Neural crest cell (in vitro differentiated cells): ENCODE measurements at regions not wholly inside any gene's neighbourhood (a gene's known extent, or its start where the extent isn't known, plus 50 kb on each side); places are given as distances from the start of the nearest gene placed in this dataset.

Experiments used
- DNase-seq: peaks from one replicate; pipeline ENCODE4 v3.0.0; 2021; ENCODE audit warnings: low read depth, mixed read lengths, low spot score
- H3K27ac Mint-ChIP-seq: one replicate; pipeline ENCODE4 v1.8.0; 2021; ENCODE audit warnings: mild to moderate bottlenecking, mixed read lengths; ENCODE audit not compliant: unreplicated experiment
- H3K27me3 Mint-ChIP-seq: 2 replicates; pipeline ENCODE4 v1.8.0; 2021; ENCODE audit warnings: low read depth, mild to moderate bottlenecking, mixed read lengths
- H3K36me3 Mint-ChIP-seq: 2 replicates; pipeline ENCODE4 v1.8.0; 2021; ENCODE audit warnings: low read depth, mild to moderate bottlenecking, mixed read lengths
- H3K4me1 Mint-ChIP-seq: 2 replicates; pipeline ENCODE4 v1.8.0; 2021; ENCODE audit warnings: mixed read lengths
- H3K4me3 Mint-ChIP-seq: one replicate; pipeline ENCODE4 v1.8.0; 2021; ENCODE audit warnings: mild to moderate bottlenecking, mixed read lengths
- H3K9me3 Mint-ChIP-seq: 2 replicates; pipeline ENCODE4 v1.8.0; 2021; ENCODE audit warnings: mixed read lengths
- TF ChIP-seq, protein P1 (sequence below): fragments of 200-600 bp; sonication (generic); conservative IDR thresholded peaks from 2 replicates; pipeline ENCODE4 v1.5.0; 2021; ENCODE audit warnings: antibody characterized with exemption, mild to moderate bottlenecking

DNA sequence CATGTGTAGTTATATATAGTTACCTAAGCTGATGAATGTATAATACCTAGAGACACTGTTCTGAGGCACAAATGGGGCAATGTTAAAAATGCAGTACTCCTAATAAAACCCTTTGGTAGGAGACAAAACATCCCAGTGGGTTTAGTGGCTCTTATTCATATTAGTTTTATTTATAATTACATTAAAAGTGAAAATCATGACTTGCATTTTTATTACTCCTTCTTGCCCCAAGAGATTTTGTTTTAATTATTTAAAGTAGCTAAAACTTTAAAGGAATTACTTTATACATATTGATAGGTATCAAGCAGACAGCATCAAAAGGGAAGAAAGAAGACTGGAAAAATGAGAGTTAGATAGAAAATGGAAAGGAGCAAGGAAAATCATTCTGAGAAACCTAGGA is 688.6 kb downstream of the GALC start:
- no peak overlapping the region for H3K4me3 Mint-ChIP-seq
- H3K4me1 Mint-ChIP-seq, result no peaks in the 10 kb centered on the region
- H3K27ac Mint-ChIP-seq, result no peak overlapping the region
- no peaks in the 10 kb centered on the region for H3K36me3 Mint-ChIP-seq
- no peaks in the 10 kb centered on the region for H3K27me3 Mint-ChIP-seq
- TF ChIP-seq, protein P1, sequence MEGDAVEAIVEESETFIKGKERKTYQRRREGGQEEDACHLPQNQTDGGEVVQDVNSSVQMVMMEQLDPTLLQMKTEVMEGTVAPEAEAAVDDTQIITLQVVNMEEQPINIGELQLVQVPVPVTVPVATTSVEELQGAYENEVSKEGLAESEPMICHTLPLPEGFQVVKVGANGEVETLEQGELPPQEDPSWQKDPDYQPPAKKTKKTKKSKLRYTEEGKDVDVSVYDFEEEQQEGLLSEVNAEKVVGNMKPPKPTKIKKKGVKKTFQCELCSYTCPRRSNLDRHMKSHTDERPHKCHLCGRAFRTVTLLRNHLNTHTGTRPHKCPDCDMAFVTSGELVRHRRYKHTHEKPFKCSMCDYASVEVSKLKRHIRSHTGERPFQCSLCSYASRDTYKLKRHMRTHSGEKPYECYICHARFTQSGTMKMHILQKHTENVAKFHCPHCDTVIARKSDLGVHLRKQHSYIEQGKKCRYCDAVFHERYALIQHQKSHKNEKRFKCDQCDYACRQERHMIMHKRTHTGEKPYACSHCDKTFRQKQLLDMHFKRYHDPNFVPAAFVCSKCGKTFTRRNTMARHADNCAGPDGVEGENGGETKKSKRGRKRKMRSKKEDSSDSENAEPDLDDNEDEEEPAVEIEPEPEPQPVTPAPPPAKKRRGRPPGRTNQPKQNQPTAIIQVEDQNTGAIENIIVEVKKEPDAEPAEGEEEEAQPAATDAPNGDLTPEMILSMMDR, result no peak
- H3K9me3 Mint-ChIP-seq, result no peaks in the 10 kb centered on the region
- DNase-seq, result no peak

DNA sequence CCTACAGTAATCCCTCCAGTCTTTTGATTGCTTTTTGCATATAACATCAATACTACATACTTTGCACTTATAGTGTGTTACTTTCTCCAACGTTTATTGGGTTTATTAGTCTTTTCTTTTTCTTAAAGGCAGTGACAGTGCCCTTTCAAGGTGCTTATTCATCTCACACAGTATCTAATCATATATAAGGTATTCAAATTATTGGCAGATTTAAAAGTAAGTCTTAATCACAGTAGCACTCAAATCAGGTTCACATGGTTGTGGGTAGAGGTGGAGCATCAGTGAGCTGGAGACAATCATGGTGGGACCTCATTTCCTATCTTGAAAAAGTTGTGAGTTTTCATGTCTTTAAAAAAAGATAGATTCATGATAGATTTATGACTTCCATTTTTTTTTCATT is 706.2 kb downstream of the GALC start:
- no peak overlapping the region for H3K4me3 Mint-ChIP-seq
- no peak for DNase-seq
- TF ChIP-seq, protein P1, result no peak
- H3K27ac Mint-ChIP-seq, result no peak overlapping the region
- no peaks in the 10 kb centered on the region for H3K4me1 Mint-ChIP-seq
- H3K9me3 Mint-ChIP-seq, result no peaks in the 10 kb centered on the region
- no peaks in the 10 kb centered on the region for H3K27me3 Mint-ChIP-seq
- no peaks in the 10 kb centered on the region for H3K36me3 Mint-ChIP-seq

DNA sequence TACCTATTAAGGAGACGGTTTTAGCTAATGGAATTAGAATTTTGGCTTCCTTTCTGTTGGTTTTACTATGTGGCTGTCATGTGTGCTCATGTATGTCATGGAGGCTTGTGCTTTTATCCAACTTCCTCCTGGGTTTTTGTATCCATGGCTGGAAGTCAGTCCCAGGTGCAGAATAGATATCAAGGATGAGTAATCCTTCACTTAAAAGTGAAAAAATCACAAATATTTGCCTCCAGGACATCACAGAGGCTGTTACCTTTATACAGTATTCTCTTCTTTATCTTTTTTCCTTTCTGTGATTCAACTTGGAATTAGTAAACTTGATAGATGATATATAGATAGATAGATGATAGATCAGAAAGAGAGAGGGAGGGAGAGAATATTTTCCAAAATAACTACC is 706.8 kb downstream of the GALC start:
- no peaks in the 10 kb centered on the region for H3K4me1 Mint-ChIP-seq
- H3K27ac Mint-ChIP-seq, result no peak overlapping the region
- H3K36me3 Mint-ChIP-seq, result no peaks in the 10 kb centered on the region
- no peak for DNase-seq
- H3K9me3 Mint-ChIP-seq, result no peaks in the 10 kb centered on the region
- TF ChIP-seq, protein P1, result no peak
- no peak overlapping the region for H3K4me3 Mint-ChIP-seq
- H3K27me3 Mint-ChIP-seq, result no peaks in the 10 kb centered on the region

DNA sequence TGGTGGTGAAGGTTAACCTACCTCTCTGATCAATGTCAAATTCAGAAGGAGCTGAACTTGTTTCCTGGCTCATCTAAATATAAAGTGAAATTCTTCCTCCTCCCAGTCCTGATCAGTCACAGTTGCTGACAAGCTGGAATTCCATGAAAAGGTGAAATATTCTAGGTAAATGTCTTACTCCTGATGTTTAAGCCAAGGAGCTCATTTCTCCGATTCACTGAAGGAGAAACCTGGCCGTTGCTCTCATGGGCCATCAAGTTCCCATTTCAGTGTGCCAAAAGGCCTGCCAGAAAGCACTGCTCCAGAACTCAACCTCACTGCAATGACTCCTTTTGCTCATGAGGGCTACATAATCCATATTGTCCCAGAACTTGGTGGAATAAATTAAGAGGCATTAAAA is 707.5 kb downstream of the GALC start:
- Mint-ChIP-seq H3K27ac (no peak overlapping the region), H3K9me3 (no peaks in the 10 kb centered on the region), H3K4me3 (no peak overlapping the region), H3K36me3 (no peaks in the 10 kb centered on the region), H3K27me3 (no peaks in the 10 kb centered on the region), H3K4me1 (no peaks in the 10 kb centered on the region)
- no peak for DNase-seq
- TF ChIP-seq, protein P1, result no peak

DNA sequence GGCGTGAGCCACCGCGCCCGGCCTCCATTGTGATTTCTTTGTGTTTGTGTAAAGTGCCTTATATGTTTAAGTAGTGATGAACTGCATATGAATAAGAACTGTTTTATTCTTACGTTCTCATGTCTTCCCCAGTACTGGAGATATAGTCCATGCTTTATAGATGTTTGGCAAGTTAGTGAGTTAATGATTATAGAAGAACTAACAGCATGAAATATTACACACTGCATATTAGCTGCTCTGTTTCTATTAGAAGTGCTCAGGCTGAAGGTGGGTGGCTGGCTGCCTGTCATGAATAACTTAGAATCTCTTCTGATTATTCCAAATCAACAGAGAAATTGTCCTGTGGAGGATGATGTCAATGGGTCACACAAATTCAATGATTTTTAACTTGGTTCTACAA is 709.4 kb downstream of the GALC start:
- no peak for DNase-seq
- Mint-ChIP-seq H3K4me3 (no peak overlapping the region), H3K27me3 (no peaks in the 10 kb centered on the region), H3K36me3 (no peaks in the 10 kb centered on the region), H3K27ac (no peak overlapping the region), H3K9me3 (no peaks in the 10 kb centered on the region), H3K4me1 (no peaks in the 10 kb centered on the region)
- TF ChIP-seq, protein P1, result no peak

DNA sequence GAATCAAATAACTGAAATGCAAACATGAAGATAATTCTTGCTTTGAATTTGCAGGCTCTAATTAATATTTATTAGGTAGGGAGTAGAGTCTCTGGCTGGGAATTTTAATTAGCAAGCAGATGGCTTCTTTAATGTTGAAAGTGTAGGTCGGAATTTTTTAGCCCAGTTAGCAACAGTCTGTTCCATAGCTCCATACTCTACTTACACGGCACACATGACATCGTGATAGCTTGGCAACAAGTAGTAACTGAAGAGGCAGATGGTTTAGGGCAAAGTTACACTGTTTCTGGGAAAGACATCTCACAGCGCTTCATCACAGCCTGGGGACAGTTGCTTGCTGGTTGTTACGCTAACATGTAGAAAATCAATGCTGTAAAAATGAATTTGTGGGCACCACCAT is 710.7 kb downstream of the GALC start:
- TF ChIP-seq, protein P1, result no peak
- Mint-ChIP-seq H3K27me3 (no peaks in the 10 kb centered on the region), H3K4me1 (no peaks in the 10 kb centered on the region), H3K4me3 (no peak overlapping the region), H3K36me3 (no peaks in the 10 kb centered on the region), H3K9me3 (no peaks in the 10 kb centered on the region), H3K27ac (no peak overlapping the region)
- no peak for DNase-seq
